ENCODE measurements at regions not wholly inside any gene's neighbourhood (a gene's known extent, or its start where the extent isn't known, plus 50 kb on each side); places are given as distances from the start of the nearest gene placed in this dataset.
"Not testable (repeated sequence)": the region's sequence is repeated elsewhere in the genome, so short reads cannot be mapped to it uniquely, and the experiment has no call there.

DNA sequence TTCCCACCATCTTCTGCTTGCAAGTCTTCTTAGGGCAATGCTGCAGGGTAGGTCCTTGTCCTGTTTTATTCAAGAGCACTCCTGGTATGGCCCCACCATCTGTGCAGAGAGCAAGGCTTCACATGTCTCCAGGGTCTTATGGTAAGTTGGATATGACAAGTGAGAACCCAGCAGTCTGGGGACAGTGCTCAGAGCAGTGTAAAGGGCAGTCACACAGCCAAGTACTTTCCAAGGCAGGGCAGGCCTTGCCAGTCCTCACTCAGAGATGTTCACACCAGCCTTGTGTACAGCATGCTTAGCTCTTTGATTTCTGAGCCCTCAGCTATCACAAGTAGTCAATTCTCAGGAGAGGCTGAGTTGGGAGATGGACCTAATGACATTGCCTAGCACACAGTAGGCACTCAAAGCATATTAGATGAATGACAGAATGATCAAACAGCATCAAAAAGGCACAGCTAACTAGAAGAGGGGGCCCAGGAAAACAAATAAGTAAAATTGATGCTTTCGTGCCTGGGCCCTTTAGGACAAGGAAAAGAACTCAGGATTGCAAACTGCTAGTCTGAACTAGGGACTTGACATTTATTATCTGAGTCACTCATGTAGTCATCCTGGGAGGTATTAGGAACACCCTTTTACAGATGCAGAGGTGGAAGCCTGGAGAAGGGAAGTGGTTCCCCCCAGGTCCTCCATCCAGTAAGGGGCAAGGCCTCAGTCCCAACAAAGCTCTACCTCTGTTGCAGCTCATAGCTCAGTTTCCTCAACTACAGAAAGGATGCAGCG lies 86.7 kb upstream of the CTAGE1 start:
- DNase-seq (ENCODE audit: low read depth in 2 of 2): no peak

GRCh38 chr18:22505141-22505591 lies 87.5 kb upstream of the CTAGE1 start:
- no peak for DNase-seq (ENCODE audit: low read depth in 2 of 2)

DNA sequence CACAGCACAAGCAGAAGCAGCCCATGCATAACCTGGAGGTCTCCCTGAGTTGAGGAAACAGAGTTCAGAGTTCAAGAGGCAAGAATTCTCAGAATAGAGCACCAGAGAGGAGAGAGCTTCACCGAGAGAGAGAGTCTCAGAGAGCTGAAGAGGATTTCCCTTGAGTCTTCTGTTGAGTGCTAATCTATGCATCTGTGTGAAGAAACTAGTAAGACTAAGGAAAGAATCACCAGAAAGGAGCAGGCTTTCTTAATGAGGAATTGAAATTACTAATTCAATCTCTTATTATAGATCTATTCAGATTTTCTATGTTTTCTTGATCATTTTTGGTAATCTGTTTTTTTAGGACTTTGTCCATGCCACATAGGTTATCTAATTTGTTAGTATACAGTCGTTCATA lies 89.3 kb upstream of the CTAGE1 start:
- DNase-seq (ENCODE audit: low read depth in 2 of 2): no peak

DNA sequence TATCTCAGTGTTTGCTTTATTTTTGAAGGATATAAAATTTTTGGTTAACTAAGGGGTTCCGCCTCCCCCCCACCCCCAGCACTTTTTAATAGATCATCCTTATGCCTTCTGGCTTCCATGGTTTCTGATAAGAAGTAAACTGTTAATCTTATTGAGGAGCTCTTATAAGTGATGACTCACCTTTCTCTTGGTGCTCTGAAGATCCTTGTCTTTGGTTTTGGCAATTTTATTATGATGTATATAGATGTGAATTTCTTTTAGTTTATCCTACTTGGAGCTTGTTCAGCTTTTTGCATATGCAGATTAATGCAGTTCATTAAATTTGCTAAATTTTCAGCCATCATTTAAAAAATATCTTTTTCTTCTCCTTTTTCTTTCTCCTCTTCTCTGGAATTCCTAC lies 91.7 kb upstream of the CTAGE1 start:
- DNase-seq (ENCODE audit: low read depth in 2 of 2): no peak

GRCh38 chr18:22510697-22511096 lies 93.0 kb upstream of the CTAGE1 start:
- no peak for DNase-seq (ENCODE audit: low read depth in 2 of 2)

- DNase-seq (ENCODE audit: low read depth in 2 of 2): no peak
Observed at GRCh38 chr18:22513721-22514481, 96.2 kb upstream of the CTAGE1 start.

- no peak for DNase-seq (ENCODE audit: low read depth in 2 of 2)
Observed at GRCh38 chr18:22514655-22515054, 96.9 kb upstream of the CTAGE1 start.

- DNase-seq (ENCODE audit: low read depth in 2 of 2): no peak
Observed at GRCh38 chr18:22515250-22515649, 97.5 kb upstream of the CTAGE1 start.

- DNase-seq (ENCODE audit: low read depth in 2 of 2): no peak
Observed at GRCh38 chr18:22517356-22517755, 99.6 kb upstream of the CTAGE1 start.

GRCh38 chr18:22521026-22521707 lies 103.5 kb upstream of the CTAGE1 start:
- DNase-seq (ENCODE audit: low read depth in 2 of 2): no peak

DNA sequence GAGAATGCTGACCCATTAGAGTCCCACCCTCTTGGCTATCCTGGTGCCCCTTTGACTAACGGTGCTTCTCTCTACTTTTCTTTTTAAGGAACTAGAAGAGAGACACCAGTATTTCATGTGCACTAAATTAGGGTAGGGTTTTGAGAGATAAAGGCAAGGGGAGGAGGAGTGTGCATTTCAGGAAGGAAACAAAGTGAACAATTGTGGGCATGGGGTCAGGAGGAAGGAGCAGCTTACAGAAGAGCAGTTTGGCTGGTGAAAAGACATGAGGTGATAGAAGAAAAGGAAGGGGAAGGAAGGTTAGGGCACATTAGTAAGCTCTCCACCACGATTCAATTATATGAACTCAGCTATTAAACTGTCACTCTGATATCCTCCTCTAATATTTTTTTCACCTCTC lies 105.8 kb upstream of the CTAGE1 start:
- DNase-seq (ENCODE audit: low read depth in 2 of 2): no peak

GRCh38 chr18:22524783-22525182 lies 107.1 kb upstream of the CTAGE1 start:
- DNase-seq (ENCODE audit: low read depth in 2 of 2): no peak

- no peak for DNase-seq (ENCODE audit: low read depth in 2 of 2)
Observed at GRCh38 chr18:22525313-22525712, 107.6 kb upstream of the CTAGE1 start.

DNA sequence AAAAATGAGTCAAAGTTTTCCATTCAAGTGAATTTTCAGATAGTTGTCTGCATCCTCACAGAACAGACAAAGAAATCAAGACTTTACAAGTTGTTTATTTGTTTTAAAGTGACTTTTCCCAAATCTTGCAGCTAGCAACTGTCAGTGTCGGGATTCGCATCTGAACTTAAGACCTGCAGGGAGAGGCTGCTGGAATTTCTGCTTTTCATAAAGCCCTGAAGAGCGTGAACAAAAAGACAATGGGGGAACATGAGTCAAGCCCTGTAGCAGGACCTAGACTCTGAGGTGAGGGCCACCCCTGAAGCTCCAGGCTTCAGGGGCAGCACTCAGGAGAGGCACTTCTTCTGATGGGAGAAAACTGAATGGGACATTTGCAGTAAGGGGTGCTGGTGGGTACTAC lies 108.2 kb upstream of the CTAGE1 start:
- DNase-seq (ENCODE audit: low read depth in 2 of 2): no peak

GRCh38 chr18:22528291-22528690 lies 110.6 kb upstream of the CTAGE1 start:
- DNase-seq (ENCODE audit: low read depth in 2 of 2): no peak

DNA sequence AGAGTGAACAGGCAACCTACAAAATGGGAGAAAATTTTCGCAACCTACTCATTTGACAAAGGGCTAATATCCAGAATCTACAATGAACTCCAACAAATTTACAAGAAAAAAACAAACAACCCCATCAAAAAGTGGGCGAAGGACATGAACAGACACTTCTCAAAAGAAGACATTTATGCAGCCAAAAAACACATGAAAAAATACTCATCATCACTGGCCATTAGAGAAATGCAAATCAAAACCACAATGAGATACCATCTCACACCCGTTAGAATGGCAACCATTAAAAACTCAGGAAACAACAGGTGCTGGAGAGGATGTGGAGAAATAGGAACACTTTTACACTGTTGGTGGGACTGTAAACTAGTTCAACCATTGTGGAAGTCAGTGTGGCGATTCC lies 117.0 kb upstream of the CTAGE1 start:
- DNase-seq (ENCODE audit: low read depth in 2 of 2): not testable (repeated sequence)

DNA sequence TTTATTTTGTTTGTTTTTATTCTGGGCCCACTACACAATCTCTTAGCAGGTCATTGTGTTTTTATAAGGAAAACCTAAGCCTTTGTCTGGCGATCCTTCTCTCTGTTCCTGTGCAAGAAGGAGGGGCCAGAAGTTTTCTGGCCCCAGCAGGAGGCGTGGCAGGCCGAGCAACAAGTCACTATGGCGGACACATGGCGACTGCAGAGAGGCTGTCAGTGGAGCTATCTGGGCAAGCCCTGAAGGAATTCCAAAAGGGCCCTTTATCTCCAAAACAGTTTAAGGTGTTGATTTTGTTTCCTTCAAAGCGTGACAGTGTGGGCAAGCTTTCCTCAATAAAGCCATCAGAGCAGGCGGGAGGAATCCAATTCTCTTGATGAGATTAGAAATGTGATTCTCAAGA lies 118.8 kb upstream of the CTAGE1 start:
- DNase-seq (ENCODE audit: low read depth in 2 of 2): no peak

- no peak for DNase-seq (ENCODE audit: low read depth in 2 of 2)
Observed at GRCh38 chr18:22538426-22538825, 120.7 kb upstream of the CTAGE1 start.

DNA sequence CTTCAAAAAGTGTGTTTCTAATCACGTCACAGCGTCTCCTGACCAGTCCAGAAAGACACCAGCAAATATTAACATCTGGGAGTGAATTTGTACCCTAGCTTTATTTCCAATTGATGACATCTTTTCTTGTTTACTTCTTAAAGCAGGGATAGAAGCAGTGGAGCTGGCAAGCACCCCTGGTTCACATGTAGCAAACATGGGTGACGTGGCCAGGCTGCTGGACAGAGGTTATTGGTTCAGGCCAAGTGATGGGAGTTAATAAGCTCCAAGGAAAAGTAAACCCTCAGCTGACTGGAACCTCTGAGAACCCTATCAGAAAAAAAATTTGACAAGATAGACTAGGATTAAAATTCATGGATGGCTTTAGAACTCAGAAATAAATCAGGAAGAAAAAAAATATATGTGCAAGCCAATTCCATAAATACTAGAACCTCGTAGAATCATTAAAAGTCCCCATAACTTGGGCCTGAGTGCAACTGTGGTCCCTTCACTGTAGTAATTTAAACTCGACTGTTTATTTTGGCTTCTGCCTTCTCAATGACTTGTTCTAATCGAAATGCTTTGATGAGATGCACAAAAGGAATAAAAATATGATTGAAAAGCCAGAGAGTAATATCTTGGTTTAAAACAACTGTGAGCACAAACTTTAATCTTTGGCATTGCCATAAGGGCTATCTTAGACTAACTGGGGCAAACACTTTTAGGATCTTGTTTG lies 121.5 kb upstream of the CTAGE1 start:
- DNase-seq (ENCODE audit: low read depth in 2 of 2): no peak

- no peak for DNase-seq (ENCODE audit: low read depth in 2 of 2)
Observed at GRCh38 chr18:22541232-22541631, 123.5 kb upstream of the CTAGE1 start.

DNA sequence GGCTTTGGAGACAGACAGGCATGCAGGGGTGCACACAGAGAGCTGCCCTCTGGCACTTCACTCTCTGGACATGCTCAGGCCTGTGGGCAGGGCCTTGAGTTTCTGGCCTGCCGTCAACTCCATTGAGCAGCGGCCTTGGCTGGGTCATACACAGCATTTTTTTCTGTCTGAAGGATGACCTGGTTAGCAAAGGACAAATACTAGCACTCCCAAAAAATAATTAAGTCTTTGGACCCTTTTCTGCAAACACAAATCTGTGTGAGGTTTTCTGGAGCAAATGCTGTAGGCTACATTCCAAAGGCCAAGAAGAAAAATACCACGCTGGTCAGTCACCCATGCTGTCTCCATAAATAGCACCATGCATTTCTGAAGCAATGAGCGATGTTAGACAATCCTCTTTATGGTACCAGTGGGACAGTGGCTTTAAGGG lies 124.7 kb upstream of the CTAGE1 start:
- no peak for DNase-seq (ENCODE audit: low read depth in 2 of 2)

DNA sequence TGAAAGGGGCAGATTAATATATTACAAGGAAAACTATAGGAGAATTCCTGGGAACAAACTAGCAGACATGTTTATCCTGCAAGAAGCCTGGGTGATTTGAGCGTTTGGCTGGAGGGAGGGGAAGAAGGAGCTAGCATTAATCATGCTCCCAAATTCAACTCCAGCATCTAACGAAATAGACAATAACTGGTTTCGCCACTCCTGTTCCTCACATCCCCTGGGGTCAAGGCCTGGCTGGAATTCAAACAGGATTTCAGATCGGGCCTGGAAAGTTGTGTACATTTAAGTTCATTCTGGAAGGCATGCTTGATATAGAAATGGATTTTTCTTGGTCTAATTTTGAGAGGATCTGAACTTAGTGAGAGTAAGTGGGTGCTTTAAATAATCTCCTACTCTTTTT lies 126.1 kb upstream of the CTAGE1 start:
- no peak for DNase-seq (ENCODE audit: low read depth in 2 of 2)

All from fibroblast of skin of left quadriceps (primary cell).